K562 (cell line): ENCODE measurements at regions not wholly inside any gene's neighbourhood (a gene's known extent, or its start where the extent isn't known, plus 50 kb on each side); places are given as distances from the start of the nearest gene placed in this dataset.
"Not testable (repeated sequence)": the region's sequence is repeated elsewhere in the genome, so short reads cannot be mapped to it uniquely, and the experiment has no call there.

Experiments
- ATAC-seq: fragments of 200-7000 bp; cut with Tn5 transposase; 3 replicates; pipeline ENCODE4 v1.9.1; 2020; ENCODE audit warnings: moderate library complexity
- BruUV-seq: library from RNA; stranded (reverse); fragments of 400-500 nt; replicated peaks from 2 replicates; lab custom pipeline; 2021; lab: Mats Ljungman, UMichigan
- CTCF ChIA-PET: fragments of 300-600 bp; formaldehyde crosslinking; extraction: SDS; loops from one replicate; lab custom pipeline; 2021; ENCODE audit warnings: low intra/inter-chr PET ratio; lab: Yijun Ruan, JAX
- POLR2A ChIA-PET: fragments of 300-600, 350-650 bp; sonication (Branson Sonifier 250); formaldehyde crosslinking; extraction: SDS; loops from one replicate; lab custom pipeline; 2021; ENCODE audit warnings: antibody characterized with exemption, inconsistent platforms; lab: Yijun Ruan, JAX
- DNase-seq, 4 experiments: peaks; one replicate each; pipeline versions ENCODE4 v3.0.0 to v3.0.0-alpha.2; 2011 to 2018; ENCODE audit warnings: low spot score in 3 of 4, mixed read lengths in 3 of 4; ENCODE audit errors: extremely low read depth in 1 of 4
- FAIRE-seq: peaks from 2 replicates; lab custom pipeline; 2011; peaks lifted over from hg19 to GRCh38; lab: Jason Lieb, UNC
- H2AFZ ChIP-seq: 2 replicates; pipeline ENCODE4 v1.6.0; 2011; ENCODE audit warnings: low read depth, low read length, control low read depth, inconsistent platforms
- H3K27ac ChIP-seq: fragments of 200-600 bp; 3 replicates; pipeline ENCODE4 v1.8.0; 2011; ENCODE audit warnings: low read depth, mild to moderate bottlenecking, control low read depth, inconsistent platforms, low read length, moderate library complexity, mixed read lengths; ENCODE audit errors: extremely low read depth
- H3K27me3 ChIP-seq, 2 experiments: fragments of 300-600 bp in 1 of 2; 2 replicates in 1 of 2; 3 replicates in 1 of 2; pipeline versions ENCODE4 v1.6.0 to v1.8.0; 2011; ENCODE audit warnings: inconsistent platforms in 2 of 2, low read length in 2 of 2, mild to moderate bottlenecking in 1 of 2, mixed read lengths in 1 of 2, moderate library complexity in 1 of 2; ENCODE audit not compliant: control insufficient read depth in 2 of 2, insufficient read depth in 2 of 2
- H3K36me3 ChIP-seq: fragments of 300-600 bp; 3 replicates; pipeline ENCODE4 v1.8.0; 2011; ENCODE audit warnings: mild to moderate bottlenecking, low read length, inconsistent platforms; ENCODE audit not compliant: control insufficient read depth, insufficient read depth
- H3K4me1 ChIP-seq, 2 experiments: fragments of 200-600 bp in 1 of 2; replicated peaks in 1 of 2; 2 replicates in 1 of 2; 3 replicates in 1 of 2; pipeline versions ENCODE4 v1.5.1 to v1.8.0; 2011; ENCODE audit warnings: inconsistent platforms in 2 of 2, low read length in 2 of 2, mild to moderate bottlenecking in 1 of 2, mixed read lengths in 1 of 2, moderate library complexity in 1 of 2; ENCODE audit not compliant: control insufficient read depth in 2 of 2, insufficient read depth in 2 of 2
- H3K4me2 ChIP-seq: 2 replicates; pipeline ENCODE4 v1.6.1; 2011; ENCODE audit warnings: low read length, control low read depth, inconsistent platforms, mixed read lengths; ENCODE audit not compliant: insufficient read depth
- H3K4me3 ChIP-seq: fragments of 200-600 bp; sonication (generic), shearing (Covaris generic); 2 replicates; pipeline ENCODE4 v1.5.1; 2016; ENCODE audit warnings: control low read depth, inconsistent platforms
- H3K79me2 ChIP-seq: fragments of 200-600 bp; 3 replicates; pipeline ENCODE4 v1.8.0; 2011; ENCODE audit warnings: low read length, inconsistent platforms; ENCODE audit not compliant: control insufficient read depth, insufficient read depth
- H3K9ac ChIP-seq, 2 experiments: 2 replicates each; pipeline versions ENCODE4 v1.6.0 to v1.6.1; 2011; ENCODE audit warnings: low read depth in 2 of 2, low read length in 2 of 2, control low read depth in 1 of 2, inconsistent platforms in 1 of 2, mild to moderate bottlenecking in 1 of 2, mixed read lengths in 1 of 2; ENCODE audit not compliant: insufficient read depth in 1 of 2
- H3K9me1 ChIP-seq: one replicate; pipeline ENCODE4 v1.6.0; 2011; ENCODE audit warnings: inconsistent platforms, mild to moderate bottlenecking, low read length, moderate library complexity; ENCODE audit not compliant: control insufficient read depth, insufficient read depth
- H3K9me3 ChIP-seq: replicated peaks from 2 replicates; pipeline ENCODE4 v1.5.1; 2011; ENCODE audit warnings: low read depth, low read length, inconsistent platforms; ENCODE audit not compliant: control insufficient read depth, insufficient read depth
- H4K20me1 ChIP-seq: replicated peaks from 2 replicates; pipeline ENCODE4 v1.6.1; 2011; ENCODE audit warnings: low read length, inconsistent platforms, mixed read lengths; ENCODE audit not compliant: control insufficient read depth, insufficient read depth
- CEBPG ChIP-seq, 3 experiments: fragments of 200-800 bp in 1 of 3; sonication (Bioruptor generic) in 1 of 3; sonication (generic) in 1 of 3; formaldehyde crosslinking in 1 of 3; IDR thresholded peaks in 2 of 3; conservative IDR thresholded peaks in 1 of 3; 2 replicates each; pipeline versions ENCODE4 v1.6.1 to v1.8.0; 2016 to 2022; ENCODE audit warnings: missing compliant biosample characterization in 2 of 3, missing genetic modification characterization in 2 of 3, mild to moderate bottlenecking in 1 of 3, missing genetic modification reagents in 1 of 3
- CUX1 ChIP-seq: fragments of 200-800 bp; sonication (Bioruptor generic); IDR thresholded peaks from 2 replicates; pipeline ENCODE4 v1.6.1; 2016; ENCODE audit warnings: missing genetic modification characterization, missing compliant biosample characterization
- ZNF316 ChIP-seq: fragments of 450-650 bp; IDR thresholded peaks from 2 replicates; pipeline ENCODE4 v1.6.1; 2016
- WGBS: fragments of 100-300 bp; shearing (Covaris generic); methylation state at CpG from one replicate; pipeline ENCODE4 v1.1.6; 2016; ENCODE audit warnings: low coverage, mixed read lengths; ENCODE audit not compliant: insufficient coverage; ENCODE audit errors: missing lambda C conversion rate; 5-methylcytosine and 5-hydroxymethylcytosine counted together
- in situ Hi-C: fragments of 300-500 bp; cut with MboI; formaldehyde crosslinking; loops from 4 replicates; pipeline ENCODE4 v1.15.0; 2018; ENCODE audit warnings: inconsistent platforms, mixed read lengths
- intact Hi-C: fragments of 100-400 bp; cut with micrococcal nuclease; formaldehyde crosslinking; loops from 2 replicates; pipeline ENCODE4 v1.14.2; 2022

- H3K79me2 ChIP-seq, H3K9me3 ChIP-seq, H3K36me3 ChIP-seq, H3K27me3 ChIP-seq, FAIRE-seq, BruUV-seq, H3K4me2 ChIP-seq, H3K9me1 ChIP-seq, CTCF ChIA-PET, H3K4me3 ChIP-seq, H4K20me1 ChIP-seq, intact Hi-C loops, DNase-seq, POLR2A ChIA-PET, in situ Hi-C loops, H3K9ac ChIP-seq, ATAC-seq, H3K27ac ChIP-seq, H3K4me1 ChIP-seq, H2AFZ ChIP-seq: not testable (repeated sequence)
- WGBS: 0% methylated on average over 3 of the region's 3 CpGs
- 0 out of 2 replicates have a peak, but pooled peaks have one; percentile 8 for TF ChIP-seq ZNF316
These were observed 120.1 kb upstream of the AGTR1 start for GRCh38 chr3:148577579-148577978.

- H3K4me2 ChIP-seq: no peak overlapping the region
- in situ Hi-C loops: no loop called here
- no peak overlapping the region for H2AFZ ChIP-seq
- no peaks in the 10 kb centered on the region for H3K36me3 ChIP-seq
- no peak for ATAC-seq
- WGBS: 0% methylated on average over 1 of the region's 1 CpG
- H3K27ac ChIP-seq: no peak overlapping the region
- TF ChIP-seq CUX1 (no peak), CEBPG (CRISPR knock-in tag; IDR thresholded peaks at IDR 0.05) (no peak), CEBPG (tag; conservative IDR thresholded peaks at IDR 0.05 in 1 of 2, IDR thresholded peaks at IDR 0.05 in 1 of 2) (peak in 1 of 2 experiments; percentile 12; a peak in 1 of 4 replicates)
- TF ChIP-seq, all 486 proteins: peak for 1
- H3K9ac ChIP-seq: no peak overlapping the region
- ChIA-PET POLR2A (no interaction called here), CTCF (no interaction called here)
- intact Hi-C loops: no loop called here
- H3K9me1 ChIP-seq: no peaks in the 10 kb centered on the region
- no peak for FAIRE-seq
- no peak overlapping the region for H3K4me3 ChIP-seq
- H4K20me1 ChIP-seq: no peaks in the 10 kb centered on the region
- no peaks in the 10 kb centered on the region for H3K79me2 ChIP-seq
- no peaks in the 10 kb centered on the region for H3K27me3 ChIP-seq
- H3K9me3 ChIP-seq: no peaks in the 10 kb centered on the region
- H3K4me1 ChIP-seq: no peaks in the 10 kb centered on the region
- no TSS peak for BruUV-seq
- no peak for DNase-seq
These were observed 115.6 kb upstream of the AGTR1 start for GRCh38 chr3:148582126-148582525.
